HCT116 (cell line): ENCODE measurements at regions not wholly inside any gene's neighbourhood (a gene's known extent, or its start where the extent isn't known, plus 50 kb on each side); places are given as distances from the start of the nearest gene placed in this dataset.

Source experiments
- SIN3A ChIP-seq: IDR thresholded peaks from 2 replicates; pipeline ENCODE4 v1.6.1; 2012; ENCODE audit warnings: low read depth
- YY1 ChIP-seq: IDR thresholded peaks from 2 replicates; pipeline ENCODE4 v1.6.1; 2011; ENCODE audit warnings: low read length, low read depth, moderate library complexity, mild to moderate bottlenecking; ENCODE audit not compliant: insufficient replicate concordance; ENCODE audit errors: extremely low read depth
- TF ChIP-seq, protein P1 (sequence below), 3 experiments: fragments of 200-600 bp in 1 of 3; sonication (generic) in 1 of 3; IDR thresholded peaks in 2 of 3; conservative IDR thresholded peaks in 1 of 3; 2 replicates each; pipeline ENCODE4 v1.5.1; 2012 to 2017; ENCODE audit warnings: low read depth in 2 of 3, low read length in 2 of 3, antibody characterized with exemption in 1 of 3, borderline replicate concordance in 1 of 3, control low read depth in 1 of 3, mild to moderate bottlenecking in 1 of 3, mixed read lengths in 1 of 3, mixed run types in 1 of 3, moderate library complexity in 1 of 3; ENCODE audit not compliant: insufficient read depth in 1 of 3

DNA sequence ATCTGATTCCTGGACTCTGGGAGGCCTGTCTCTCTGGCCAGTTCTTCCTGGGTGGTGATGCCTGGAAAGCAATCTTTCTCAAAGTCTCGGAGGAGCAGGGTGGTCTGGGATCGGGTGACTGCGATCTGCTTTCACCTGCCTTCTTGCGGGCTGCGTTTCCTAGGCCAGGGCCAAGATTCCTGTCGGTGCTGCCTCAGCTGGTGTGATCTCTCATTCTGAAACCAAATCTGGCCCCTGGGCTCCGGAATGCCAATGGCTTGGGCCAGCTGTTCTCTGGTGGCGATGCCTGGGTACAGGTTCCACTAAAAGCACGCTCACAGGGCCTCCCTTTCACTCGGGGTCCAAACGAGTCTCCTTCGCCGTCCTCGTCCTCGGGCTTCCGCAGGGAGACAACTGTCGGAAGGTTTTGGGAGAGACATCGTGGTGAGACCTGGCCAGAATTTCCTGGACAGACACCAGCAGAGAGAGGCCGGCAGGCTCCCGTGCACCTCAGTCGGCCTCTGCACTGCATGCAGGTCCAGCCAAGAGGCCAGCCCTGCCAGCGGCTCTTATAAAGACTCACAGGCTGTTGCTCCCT is 187.1 kb downstream of the ALG10 start:
- TF ChIP-seq, protein P1, sequence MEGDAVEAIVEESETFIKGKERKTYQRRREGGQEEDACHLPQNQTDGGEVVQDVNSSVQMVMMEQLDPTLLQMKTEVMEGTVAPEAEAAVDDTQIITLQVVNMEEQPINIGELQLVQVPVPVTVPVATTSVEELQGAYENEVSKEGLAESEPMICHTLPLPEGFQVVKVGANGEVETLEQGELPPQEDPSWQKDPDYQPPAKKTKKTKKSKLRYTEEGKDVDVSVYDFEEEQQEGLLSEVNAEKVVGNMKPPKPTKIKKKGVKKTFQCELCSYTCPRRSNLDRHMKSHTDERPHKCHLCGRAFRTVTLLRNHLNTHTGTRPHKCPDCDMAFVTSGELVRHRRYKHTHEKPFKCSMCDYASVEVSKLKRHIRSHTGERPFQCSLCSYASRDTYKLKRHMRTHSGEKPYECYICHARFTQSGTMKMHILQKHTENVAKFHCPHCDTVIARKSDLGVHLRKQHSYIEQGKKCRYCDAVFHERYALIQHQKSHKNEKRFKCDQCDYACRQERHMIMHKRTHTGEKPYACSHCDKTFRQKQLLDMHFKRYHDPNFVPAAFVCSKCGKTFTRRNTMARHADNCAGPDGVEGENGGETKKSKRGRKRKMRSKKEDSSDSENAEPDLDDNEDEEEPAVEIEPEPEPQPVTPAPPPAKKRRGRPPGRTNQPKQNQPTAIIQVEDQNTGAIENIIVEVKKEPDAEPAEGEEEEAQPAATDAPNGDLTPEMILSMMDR (IDR thresholded peaks at IDR 0.05 in 2 of 3, conservative IDR thresholded peaks at IDR 0.05 in 1 of 3; ENCODE audit: borderline replicate concordance in 1 of 3, insufficient read depth in 1 of 3, low read depth in 2 of 3, low read length in 2 of 3), result no peak
- TF ChIP-seq YY1 (no peak), SIN3A (no peak)
